Midbrain (tissue), 1 donor: ENCODE measurements at regions not wholly inside any gene's neighbourhood (a gene's known extent, or its start where the extent isn't known, plus 50 kb on each side); places are given as distances from the start of the nearest gene placed in this dataset.

Source experiments
- DNase-seq: peaks from one replicate; lab custom pipeline; 2025; lab: John Stamatoyannopoulos, UW

- DNase-seq: no peak
Observed at GRCh38 chr5:33371660-33372059, 69.1 kb upstream of the TARS1 start.

DNA sequence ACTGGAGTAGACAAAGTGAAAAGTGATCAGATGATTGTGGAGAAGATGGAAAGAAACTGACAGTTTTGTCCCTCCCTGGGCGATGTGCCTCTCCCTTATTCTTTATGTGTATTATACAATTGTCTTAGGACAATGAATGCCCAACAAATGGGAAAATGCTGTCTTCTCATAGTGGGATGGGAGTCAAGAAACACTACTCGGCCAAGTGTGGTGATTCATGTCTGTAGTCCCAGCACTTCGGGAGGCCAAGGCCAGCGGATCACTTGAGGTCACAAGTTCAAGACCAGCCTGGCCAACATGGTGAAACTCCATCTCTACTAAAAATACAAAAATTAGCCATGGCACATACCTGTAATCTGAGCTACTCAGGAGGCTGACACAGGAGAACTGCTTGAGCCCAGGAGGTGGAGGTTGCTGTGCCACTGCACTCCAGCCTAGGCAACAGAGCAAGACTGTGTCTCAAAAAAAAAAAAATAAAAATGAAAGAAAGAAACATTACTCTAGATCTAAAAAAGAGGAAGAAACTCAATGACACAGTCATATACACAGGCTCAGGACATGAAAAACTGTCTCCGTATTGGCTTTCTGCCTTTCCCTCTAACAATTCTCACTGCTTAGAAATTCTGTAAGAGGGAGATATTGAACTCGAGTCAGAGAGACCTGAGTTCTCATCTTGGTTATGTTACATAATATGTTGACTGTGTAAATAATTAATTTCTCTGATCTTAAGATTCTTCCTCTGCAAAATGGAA lies 67.9 kb upstream of the TARS1 start:
- no peak for DNase-seq

DNA sequence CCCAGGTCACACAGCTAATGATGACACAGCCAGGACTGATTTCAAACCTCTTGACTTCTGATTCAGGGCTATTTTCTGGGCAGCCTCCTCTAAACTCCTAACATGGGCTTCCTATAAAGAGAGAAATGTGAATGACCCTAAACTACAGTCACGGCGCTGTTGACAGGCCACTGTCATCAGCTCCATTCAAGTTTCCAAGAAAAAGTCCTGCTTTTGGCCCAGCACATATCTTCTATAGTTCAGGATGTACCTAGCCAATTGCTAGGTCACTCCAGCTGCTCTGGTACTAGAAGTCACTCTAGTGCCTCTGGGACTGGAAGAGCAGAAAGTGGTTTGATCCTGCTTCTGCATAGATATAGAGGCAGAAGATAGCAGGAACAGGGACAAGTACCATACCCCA lies 64.9 kb upstream of the TARS1 start:
- no peak for DNase-seq

DNA sequence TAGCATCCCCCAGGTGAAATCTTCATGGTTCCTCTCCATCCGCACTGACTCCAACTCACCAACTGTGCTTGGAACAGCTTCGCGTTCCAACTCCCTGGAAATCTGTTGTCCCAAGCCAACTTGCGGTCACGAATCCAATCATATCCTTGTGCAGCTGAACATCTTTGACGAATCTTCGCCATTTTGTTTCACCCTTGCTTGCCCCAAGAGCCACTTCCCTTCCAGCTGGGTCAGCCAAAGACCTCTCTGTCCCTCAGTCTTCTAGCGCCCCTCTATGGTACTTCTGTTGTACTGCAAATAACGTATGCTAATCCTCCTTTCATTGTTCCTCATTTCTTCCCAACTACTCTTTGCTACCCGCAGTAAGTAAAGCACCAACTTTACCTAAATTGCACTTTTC lies 61.0 kb upstream of the TARS1 start:
- DNase-seq: no peak

GRCh38 chr5:33381243-33381642 lies 59.5 kb upstream of the TARS1 start:
- no peak for DNase-seq
